H1 (cell line): ENCODE measurements at regions not wholly inside any gene's neighbourhood (a gene's known extent, or its start where the extent isn't known, plus 50 kb on each side); places are given as distances from the start of the nearest gene placed in this dataset.

ENCODE experiments used
- CTCF ChIA-PET: fragments of 300-600 bp; sonication (Branson Sonifier 250); formaldehyde crosslinking; loops from one replicate; lab custom pipeline; 2021; ENCODE audit not compliant: partially characterized antibody; lab: Charles Lee
- POLR2A ChIA-PET: fragments of 300-600 bp; sonication (Branson Sonifier 250); formaldehyde crosslinking; loops from one replicate; lab custom pipeline; 2021; ENCODE audit warnings: inconsistent platforms; ENCODE audit not compliant: partially characterized antibody; lab: Charles Lee
- DNase-seq, 2 experiments: peaks; one replicate each; pipeline versions ENCODE4 v3.0.0 to v3.0.0-alpha.2; 2010 to 2022; ENCODE audit warnings: low spot score in 2 of 2, low read depth in 1 of 2, mixed read lengths in 1 of 2
- FAIRE-seq: peaks from 2 replicates; lab custom pipeline; 2011; peaks lifted over from hg19 to GRCh38; lab: Jason Lieb, UNC
- H2AFZ ChIP-seq: 2 replicates; pipeline ENCODE4 v1.8.1; 2012; ENCODE audit warnings: low read length, inconsistent platforms
- H2AK5ac ChIP-seq: 2 replicates; pipeline ENCODE4 v1.6.1; 2013; ENCODE audit warnings: low read depth, low read length
- H2BK120ac ChIP-seq: replicated peaks from 2 replicates; pipeline ENCODE3; 2013; ENCODE audit warnings: low read depth, low read length, inconsistent platforms
- H2BK12ac ChIP-seq: 2 replicates; pipeline ENCODE4 v1.6.1; 2013; ENCODE audit warnings: low read depth, low read length
- H2BK15ac ChIP-seq: 2 replicates; pipeline ENCODE4 v1.6.1; 2013; ENCODE audit warnings: low read length
- H2BK20ac ChIP-seq: 2 replicates; pipeline ENCODE4 v1.6.1; 2013; ENCODE audit warnings: low read length
- H2BK5ac ChIP-seq: 2 replicates; pipeline ENCODE4 v1.6.1; 2013; ENCODE audit warnings: low read depth, low read length
- H3K14ac ChIP-seq: 2 replicates; pipeline ENCODE4 v1.6.1; 2013; ENCODE audit warnings: inconsistent platforms; ENCODE audit not compliant: insufficient read length
- H3K18ac ChIP-seq: 2 replicates; pipeline ENCODE4 v1.6.1; 2013; ENCODE audit warnings: low read length; ENCODE audit errors: extremely low read depth
- H3K23ac ChIP-seq: 2 replicates; pipeline ENCODE4 v1.6.1; 2013; ENCODE audit warnings: inconsistent platforms; ENCODE audit not compliant: insufficient read length
- H3K23me2 ChIP-seq: 2 replicates; pipeline ENCODE4 v1.6.1; 2013; ENCODE audit warnings: low read depth, low read length
- H3K27ac ChIP-seq: 2 replicates; pipeline ENCODE4 v1.6.1; 2011; ENCODE audit warnings: low read depth, low read length, inconsistent platforms
- H3K27me3 ChIP-seq, 4 experiments: replicated peaks in 1 of 4; 1 replicate in 1 of 4; 2 replicates in 3 of 4; pipeline versions ENCODE4 v1.6.1 to v1.8.1; 2011 to 2013; ENCODE audit warnings: low read length in 3 of 4, mild to moderate bottlenecking in 3 of 4, inconsistent platforms in 2 of 4, mixed read lengths in 2 of 4, moderate library complexity in 1 of 4; ENCODE audit not compliant: control insufficient read depth in 3 of 4, insufficient read depth in 3 of 4; ENCODE audit errors: extremely low read depth in 1 of 4
- H3K36me3 ChIP-seq, 4 experiments: 2 replicates each; pipeline versions ENCODE4 v1.6.1 to v1.8.1; 2011 to 2013; ENCODE audit warnings: mild to moderate bottlenecking in 4 of 4, low read length in 3 of 4, moderate library complexity in 2 of 4, control low read depth in 1 of 4, inconsistent platforms in 1 of 4; ENCODE audit not compliant: insufficient read depth in 4 of 4, control insufficient read depth in 2 of 4
- H3K4ac ChIP-seq: replicated peaks from 2 replicates; pipeline ENCODE3; 2013; ENCODE audit warnings: low read length, low read depth, mixed read lengths, inconsistent platforms; ENCODE audit not compliant: insufficient read length
- H3K4me1 ChIP-seq, 4 experiments: replicated peaks in 1 of 4; 1 replicate in 1 of 4; 2 replicates in 3 of 4; pipeline versions ENCODE4 v1.6.1 to v1.8.1; 2011 to 2013; ENCODE audit warnings: low read length in 3 of 4, inconsistent platforms in 2 of 4, mixed read lengths in 1 of 4; ENCODE audit not compliant: insufficient read depth in 4 of 4, control insufficient read depth in 3 of 4
- H3K4me2 ChIP-seq, 2 experiments: 2 replicates each; pipeline versions ENCODE4 v1.6.1 to v1.8.1; 2011 to 2013; ENCODE audit warnings: low read depth in 2 of 2, low read length in 2 of 2, control low read depth in 1 of 2, inconsistent platforms in 1 of 2, mild to moderate bottlenecking in 1 of 2; ENCODE audit not compliant: insufficient read depth in 1 of 2
- H3K4me3 ChIP-seq, 4 experiments: fragments of 200-600, 300-600 bp in 1 of 4; sonication (generic), shearing (Covaris generic), sonication (Bioruptor Twin) in 1 of 4; 2 replicates each; pipeline versions ENCODE4 v1.5.1 to v1.8.1; 2011 to 2016; ENCODE audit warnings: low read length in 4 of 4, low read depth in 3 of 4, control low read depth in 2 of 4, inconsistent platforms in 2 of 4, mild to moderate bottlenecking in 2 of 4, mixed read lengths in 1 of 4, moderate library complexity in 1 of 4; ENCODE audit not compliant: insufficient read depth in 2 of 4; ENCODE audit errors: extremely low read depth in 1 of 4
- H3K56ac ChIP-seq: replicated peaks from 2 replicates; pipeline ENCODE3; 2013; ENCODE audit warnings: low read depth, mild to moderate bottlenecking, mixed read lengths, low read length, inconsistent platforms; ENCODE audit not compliant: insufficient read length
- H3K79me1 ChIP-seq: 2 replicates; pipeline ENCODE4 v1.6.1; 2013; ENCODE audit warnings: low read depth, low read length, control low read depth
- H3K79me2 ChIP-seq, 2 experiments: 2 replicates each; pipeline versions ENCODE4 v1.6.1 to v1.8.1; 2012 to 2013; ENCODE audit warnings: low read length in 2 of 2, mild to moderate bottlenecking in 2 of 2, inconsistent platforms in 1 of 2; ENCODE audit not compliant: insufficient read depth in 2 of 2, control insufficient read depth in 1 of 2
- H3K9ac ChIP-seq, 4 experiments: replicated peaks in 1 of 4; 1 replicate in 1 of 4; 2 replicates in 3 of 4; pipeline versions ENCODE4 v1.6.1 to v1.8.1; 2011 to 2013; ENCODE audit warnings: low read depth in 3 of 4, low read length in 3 of 4, control low read depth in 2 of 4, mild to moderate bottlenecking in 2 of 4, moderate library complexity in 2 of 4, inconsistent platforms in 1 of 4; ENCODE audit errors: extremely low read depth in 1 of 4
- H3K9me3 ChIP-seq, 2 experiments: 2 replicates each; pipeline versions ENCODE4 v1.6.1 to v1.8.1; 2012 to 2013; ENCODE audit warnings: mild to moderate bottlenecking in 2 of 2, moderate library complexity in 2 of 2, control low read depth in 1 of 2, inconsistent platforms in 1 of 2, low read depth in 1 of 2, low read length in 1 of 2, mixed read lengths in 1 of 2; ENCODE audit not compliant: insufficient read depth in 2 of 2
- H4K20me1 ChIP-seq, 2 experiments: replicated peaks in 1 of 2; 2 replicates each; pipeline versions ENCODE3 to v1.8.1; 2011 to 2013; ENCODE audit warnings: inconsistent platforms in 2 of 2, low read length in 2 of 2, mild to moderate bottlenecking in 1 of 2; ENCODE audit not compliant: insufficient read depth in 2 of 2, control insufficient read depth in 1 of 2
- H4K5ac ChIP-seq: 2 replicates; pipeline ENCODE4 v1.6.1; 2013; ENCODE audit warnings: low read length, low read depth, mixed read lengths, inconsistent platforms; ENCODE audit not compliant: insufficient read length
- H4K8ac ChIP-seq: 2 replicates; pipeline ENCODE4 v1.8.0; 2013; ENCODE audit warnings: mild to moderate bottlenecking, moderate library complexity, low read length, inconsistent platforms; ENCODE audit not compliant: insufficient read depth; ENCODE audit errors: extremely low read depth
- H4K91ac ChIP-seq: replicated peaks from 2 replicates; pipeline ENCODE3; 2013; ENCODE audit warnings: low read length, mixed read lengths, inconsistent platforms; ENCODE audit not compliant: insufficient read length
- ATF2 ChIP-seq: IDR thresholded peaks from 2 replicates; pipeline ENCODE4 v1.6.1; 2012; ENCODE audit warnings: low read length, inconsistent platforms
- CEBPB ChIP-seq: IDR thresholded peaks from 2 replicates; pipeline ENCODE4 v1.6.1; 2012; ENCODE audit warnings: low read depth, low read length
- CTCF ChIP-seq, 3 experiments: IDR thresholded peaks; 1 replicate in 2 of 3; 2 replicates in 1 of 3; pipeline versions ENCODE4 v1.5.1 to v1.6.1; 2011; ENCODE audit warnings: low read length in 3 of 3, mild to moderate bottlenecking in 3 of 3, inconsistent platforms in 2 of 3, low read depth in 1 of 3, moderate library complexity in 1 of 3; ENCODE audit not compliant: insufficient read depth in 1 of 3; ENCODE audit errors: control extremely low read depth in 1 of 3
- GABPA ChIP-seq: IDR thresholded peaks from 2 replicates; pipeline ENCODE4 v1.6.1; 2011; ENCODE audit warnings: mild to moderate bottlenecking, low read length, moderate library complexity, borderline replicate concordance; ENCODE audit not compliant: insufficient read depth
- HDAC2 ChIP-seq, 2 experiments: fragments of 300-600 bp in 1 of 2; sonication (generic) in 1 of 2; IDR thresholded peaks; 2 replicates each; pipeline ENCODE4 v1.6.1; 2011 to 2012; ENCODE audit warnings: low read depth in 2 of 2, low read length in 2 of 2, mild to moderate bottlenecking in 2 of 2, moderate library complexity in 2 of 2, borderline replicate concordance in 1 of 2, inconsistent platforms in 1 of 2
- PHF8 ChIP-seq: fragments of 200-600 bp; sonication (generic); conservative IDR thresholded peaks from 2 replicates; pipeline ENCODE4 v1.7.1; 2012; ENCODE audit warnings: low read depth, mild to moderate bottlenecking, inconsistent platforms, low read length, moderate library complexity
- POLR2A ChIP-seq, 2 experiments: IDR thresholded peaks; 1 replicate in 1 of 2; 2 replicates in 1 of 2; pipeline ENCODE4 v1.6.1; 2011; ENCODE audit warnings: low read depth in 2 of 2, low read length in 2 of 2, mild to moderate bottlenecking in 2 of 2; ENCODE audit errors: control extremely low read depth in 1 of 2
- POLR2AphosphoS5 ChIP-seq: IDR thresholded peaks from 2 replicates; pipeline ENCODE4 v1.6.1; 2011; ENCODE audit warnings: low read depth, low read length
- RBBP5 ChIP-seq: IDR thresholded peaks from 2 replicates; pipeline ENCODE4 v1.7.1; 2012; ENCODE audit warnings: low read depth, mild to moderate bottlenecking, inconsistent platforms, low read length, moderate library complexity, borderline replicate concordance
- SP4 ChIP-seq: IDR thresholded peaks from 2 replicates; pipeline ENCODE4 v1.6.1; 2012; ENCODE audit warnings: low read length, inconsistent platforms
- ZNF274 ChIP-seq: IDR thresholded peaks from 2 replicates; pipeline ENCODE4 v1.7.0; 2012; ENCODE audit warnings: low read length, borderline replicate concordance; ENCODE audit errors: extremely low read depth
- whole genome bisulfite sequencing, 2 experiments: shearing (Covaris generic) in 1 of 2; methylation state at CpG; one replicate each; pipeline versions ENCODE4 v1.1.6 to v1.1.7; 2013 to 2015; ENCODE audit warnings: low lambda C conversion rate in 2 of 2, mixed read lengths in 2 of 2, inconsistent platforms in 1 of 2, low coverage in 1 of 2, missing lambda C conversion rate in 1 of 2; ENCODE audit not compliant: insufficient replicate concordance in 2 of 2, insufficient coverage in 1 of 2, insufficient read length in 1 of 2; ENCODE audit errors: extremely low coverage in 1 of 2, missing lambda C conversion rate in 1 of 2; 5-methylcytosine and 5-hydroxymethylcytosine counted together

GRCh38 chr2:5144159-5144558, 548.0 kb upstream of the SOX11 start:
- no peak overlapping the region for H2AK5ac ChIP-seq
- no peak overlapping the region for H3K4ac ChIP-seq
- 96% methylated on average over 15 of the region's 15 CpGs; no CpG with 5 or more reads in 1 of the 2 experiments for WGBS, 2 experiments
- H4K8ac ChIP-seq = no peak overlapping the region
- H3K36me3 ChIP-seq = no peaks in the 10 kb centered on the region
- no peak overlapping the region for H3K18ac ChIP-seq
- no peaks in the 10 kb centered on the region for H3K79me2 ChIP-seq
- no peak overlapping the region for H3K56ac ChIP-seq
- no peaks in the 10 kb centered on the region for H4K20me1 ChIP-seq
- no peak overlapping the region for H3K4me2 ChIP-seq
- ChIA-PET POLR2A (no interaction called here), CTCF (interaction anchor here (0.8 kb wide), 1 partner anchor 84 kb away, joined by 3 read pairs; no protein-coding TSS in a partner anchor)
- H4K91ac ChIP-seq = no peak overlapping the region
- DNase-seq (no peak), FAIRE-seq (no peak)
- no peak overlapping the region for H2BK5ac ChIP-seq
- H3K27ac ChIP-seq = no peak overlapping the region
- no peak overlapping the region for H3K9ac ChIP-seq
- no peaks in the 10 kb centered on the region for H3K27me3 ChIP-seq
- H2BK15ac ChIP-seq = no peak overlapping the region
- H3K23me2 ChIP-seq = no peaks in the 10 kb centered on the region
- no peak overlapping the region for H2BK12ac ChIP-seq
- H4K5ac ChIP-seq = no peak overlapping the region
- H3K79me1 ChIP-seq = no peaks in the 10 kb centered on the region
- no peak overlapping the region for H2AFZ ChIP-seq
- no peaks in the 10 kb centered on the region for H3K4me1 ChIP-seq
- no peaks in the 10 kb centered on the region; a peak in 1 of 4 replicates for H3K9me3 ChIP-seq
- H2BK120ac ChIP-seq = no peak overlapping the region
- H3K4me3 ChIP-seq = no peak overlapping the region
- H2BK20ac ChIP-seq = no peak overlapping the region
- no peak overlapping the region for H3K23ac ChIP-seq
- H3K14ac ChIP-seq = no peak overlapping the region
- TF ChIP-seq PHF8 = no peak
- no peak for TF ChIP-seq ATF2
- no peak for TF ChIP-seq POLR2A (IDR thresholded peaks at IDR 0.05; ENCODE audit: control extremely low read depth in 1 of 2, low read depth in 2 of 2, low read length in 2 of 2)
- TF ChIP-seq POLR2AphosphoS5 = no peak
- TF ChIP-seq GABPA = no peak
- no peak for TF ChIP-seq CEBPB
- TF ChIP-seq ZNF274 = no peak
- TF ChIP-seq RBBP5 = no peak
- no peak for TF ChIP-seq HDAC2 (IDR thresholded peaks at IDR 0.05; ENCODE audit: borderline replicate concordance in 1 of 2, low read depth in 2 of 2, low read length in 2 of 2)
- TF ChIP-seq CTCF (IDR thresholded peaks at IDR 0.05; ENCODE audit: control extremely low read depth in 1 of 3, insufficient read depth in 1 of 3, low read depth in 1 of 3, low read length in 3 of 3) = no peak
- TF ChIP-seq SP4 = no peak
